GM18511 (cell line): ENCODE measurements at regions not wholly inside any gene's neighbourhood (a gene's known extent, or its start where the extent isn't known, plus 50 kb on each side); places are given as distances from the start of the nearest gene placed in this dataset.
"Not testable (repeated sequence)": the region's sequence is repeated elsewhere in the genome, so short reads cannot be mapped to it uniquely, and the experiment has no call there.

Experiments
- ATAC-seq: cut with Tn5 transposase; IDR thresholded peaks from one replicate; pipeline ENCODE4 v1.9.1; 2021; ENCODE audit warnings: mild to moderate bottlenecking, moderate library complexity; ENCODE audit not compliant: unreplicated experiment

DNA sequence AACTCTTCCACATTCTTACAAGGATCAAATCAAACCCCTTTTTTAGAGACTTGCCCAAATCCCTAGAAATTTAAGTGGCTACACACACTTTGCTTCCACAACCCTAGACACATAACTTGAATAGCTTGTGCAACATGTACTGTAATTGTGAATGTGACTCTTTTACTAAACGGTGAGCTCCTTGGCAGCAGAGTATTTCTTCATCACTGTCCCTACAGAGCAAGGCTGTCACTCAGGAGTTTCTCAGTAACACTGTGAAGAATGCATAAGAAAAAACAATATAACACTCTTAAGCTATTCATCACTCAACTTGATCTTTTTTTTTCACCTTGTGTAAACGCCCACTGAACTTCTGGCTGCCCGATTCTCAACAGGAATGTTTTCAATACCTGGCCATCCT is 53.8 kb upstream of the ADAMTS18 start:
- ATAC-seq, result no peak

DNA sequence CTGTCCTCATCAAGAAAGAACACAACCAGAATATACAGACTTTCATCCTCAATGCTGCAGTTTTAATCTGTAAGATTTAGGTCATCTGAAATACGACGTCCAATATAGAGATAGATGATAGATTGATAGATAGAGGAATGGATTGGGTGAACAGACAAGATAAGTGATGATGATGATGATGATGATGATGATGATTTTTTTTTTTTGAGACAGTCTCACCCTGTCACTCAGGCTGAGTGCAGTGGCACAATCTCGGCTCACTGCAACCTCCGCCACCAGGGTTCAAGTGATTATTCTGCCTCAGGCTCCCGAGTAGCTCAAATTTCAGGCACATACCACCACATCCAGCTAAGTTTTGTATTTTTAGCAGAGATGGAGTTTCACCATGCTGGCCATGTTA is 56.3 kb upstream of the ADAMTS18 start:
- no peak for ATAC-seq

DNA sequence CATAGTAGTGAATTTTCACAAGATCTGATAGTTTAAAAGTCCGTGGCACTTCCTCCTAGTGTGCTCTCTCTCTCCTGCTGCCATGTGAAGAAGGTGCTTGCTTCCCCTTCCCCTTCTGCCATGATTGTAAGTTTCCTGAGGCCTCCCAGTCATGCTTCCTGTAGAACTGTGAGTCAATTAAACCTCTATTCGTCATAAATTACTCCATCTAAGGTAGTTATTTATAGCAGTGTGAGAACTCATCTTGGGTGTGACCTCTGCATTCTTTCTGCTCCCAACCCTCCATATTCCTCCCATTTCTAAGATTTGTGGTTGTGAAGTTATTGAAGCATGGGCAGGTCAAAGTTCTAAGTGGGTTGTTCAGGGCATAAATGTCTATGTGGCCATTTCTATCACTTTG is 62.1 kb upstream of the ADAMTS18 start:
- ATAC-seq, result no peak

DNA sequence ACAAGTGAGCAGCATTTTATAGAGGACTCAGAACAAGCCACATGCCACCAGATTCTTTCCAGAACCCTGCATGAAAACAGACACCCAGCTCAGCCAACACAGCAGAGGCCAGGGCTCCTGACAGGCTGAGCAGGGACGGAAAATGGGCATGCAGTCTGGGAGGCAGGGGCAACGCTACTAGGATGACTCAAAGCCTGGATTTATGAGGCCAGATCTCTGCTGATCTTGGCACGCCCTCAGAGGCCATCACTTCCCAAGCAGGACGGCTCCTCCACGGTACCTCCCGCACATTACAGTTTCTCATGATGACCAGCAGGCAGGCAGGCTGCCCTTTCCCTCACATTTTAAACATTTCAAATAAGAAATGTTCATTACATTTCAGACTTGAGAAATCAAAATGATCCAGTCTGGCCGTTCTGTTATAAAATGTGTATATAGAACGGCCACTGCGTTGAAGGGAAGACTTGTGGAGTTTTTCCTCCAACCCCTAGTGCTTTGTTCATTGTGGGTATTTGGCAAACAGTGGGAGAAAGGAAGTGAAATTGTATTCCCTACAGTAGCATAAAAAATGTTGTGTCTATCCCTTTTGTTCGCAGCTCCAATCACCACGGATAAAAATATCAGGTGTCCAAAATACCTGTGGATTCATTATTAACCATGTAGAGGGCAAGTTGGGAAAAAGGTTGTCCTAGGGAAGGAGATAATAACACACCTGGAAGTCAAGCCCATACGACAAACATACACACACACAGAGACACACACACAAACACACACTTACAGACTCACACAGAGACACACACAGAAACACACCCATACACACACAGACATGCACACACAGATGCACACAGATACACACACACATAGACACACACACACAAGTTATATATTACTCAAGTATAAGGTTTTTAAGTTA is 64.8 kb upstream of the ADAMTS18 start:
- no peak for ATAC-seq

DNA sequence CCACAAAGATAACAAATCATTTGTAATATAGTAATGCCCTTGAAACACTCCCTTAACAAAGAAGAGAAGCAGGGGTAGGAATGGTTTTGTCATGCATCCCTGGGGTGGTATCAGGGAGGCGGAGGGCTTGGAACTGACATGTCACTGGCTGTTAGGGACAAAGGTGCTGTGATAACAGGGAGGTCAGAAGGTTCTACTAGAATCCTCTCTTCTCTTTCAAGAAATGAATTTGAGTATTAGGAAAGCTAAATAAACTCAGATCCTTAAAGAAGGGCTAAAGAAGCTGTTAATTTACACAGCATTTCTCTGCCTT is 65.4 kb upstream of the ADAMTS18 start:
- ATAC-seq, result no peak

DNA sequence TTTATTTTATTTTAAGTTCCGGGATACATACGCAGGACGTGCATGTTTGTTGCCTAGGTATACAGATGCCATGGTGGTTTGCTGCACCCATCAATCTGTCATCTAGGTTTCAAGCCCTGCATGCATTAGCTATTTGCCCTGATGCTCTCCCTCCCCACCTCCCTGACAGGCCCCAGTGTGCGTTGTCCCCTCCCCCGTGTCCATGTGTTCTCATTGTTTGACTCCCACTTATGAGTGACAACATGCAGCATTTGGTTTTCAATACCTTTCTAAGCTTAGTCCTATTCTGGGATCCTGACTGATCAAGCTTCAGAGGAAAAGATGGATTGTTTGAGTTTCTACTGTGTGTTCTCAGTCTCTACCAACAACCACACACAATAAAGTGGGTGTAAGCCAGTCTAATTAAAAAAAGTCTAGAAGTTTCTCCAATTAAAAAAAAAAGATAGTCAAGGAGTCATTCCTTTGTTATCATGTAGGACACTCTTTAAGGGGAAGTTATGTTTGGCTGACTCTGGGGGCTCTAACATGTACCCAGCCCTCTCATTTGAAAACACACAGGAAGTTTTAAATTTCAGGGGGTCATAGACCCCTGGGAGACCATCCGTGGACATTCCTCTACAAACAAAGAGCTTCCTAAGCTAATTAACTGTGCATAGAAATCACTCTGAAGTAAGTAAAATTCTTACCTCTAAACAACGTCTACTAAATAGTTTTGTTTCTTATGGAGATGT is 66.3 kb upstream of the ADAMTS18 start:
- ATAC-seq, result no peak

DNA sequence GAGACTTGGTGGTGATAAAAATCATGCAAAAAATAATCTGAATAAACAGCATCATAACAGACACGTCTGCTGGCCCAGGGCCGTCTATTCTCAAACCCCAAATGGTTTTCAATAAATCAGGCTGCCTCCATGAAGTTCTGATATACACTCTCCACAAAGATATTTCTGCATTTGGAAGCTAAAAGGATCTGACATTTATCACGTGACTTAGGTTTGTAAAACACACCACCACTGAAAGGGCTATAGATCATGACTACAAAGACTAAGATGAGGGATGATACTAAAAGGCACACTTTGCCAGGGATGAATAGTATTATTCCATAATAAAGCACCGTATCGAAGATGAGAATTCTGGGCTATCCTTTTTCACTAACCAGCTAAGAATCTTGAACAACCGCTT is 67.6 kb upstream of the ADAMTS18 start:
- no peak for ATAC-seq

DNA sequence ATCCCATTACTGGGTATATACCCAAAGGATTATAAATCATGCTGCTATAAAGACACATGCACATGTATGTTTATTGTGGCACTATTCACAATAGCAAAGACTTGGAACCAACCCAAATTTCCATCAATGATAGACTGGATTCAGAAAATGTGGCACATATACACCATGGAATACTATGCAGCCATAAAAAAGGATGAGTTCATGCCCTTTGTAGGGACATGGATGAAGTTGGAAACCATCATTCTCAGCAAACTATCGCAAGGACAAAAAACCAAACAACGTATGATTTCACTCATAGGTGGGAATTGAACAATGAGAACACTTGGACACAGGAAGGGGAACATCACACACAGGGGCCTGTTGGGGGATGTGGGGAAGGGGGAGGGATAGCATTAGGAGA is 71.7 kb upstream of the ADAMTS18 start:
- ATAC-seq, result not testable (repeated sequence)

DNA sequence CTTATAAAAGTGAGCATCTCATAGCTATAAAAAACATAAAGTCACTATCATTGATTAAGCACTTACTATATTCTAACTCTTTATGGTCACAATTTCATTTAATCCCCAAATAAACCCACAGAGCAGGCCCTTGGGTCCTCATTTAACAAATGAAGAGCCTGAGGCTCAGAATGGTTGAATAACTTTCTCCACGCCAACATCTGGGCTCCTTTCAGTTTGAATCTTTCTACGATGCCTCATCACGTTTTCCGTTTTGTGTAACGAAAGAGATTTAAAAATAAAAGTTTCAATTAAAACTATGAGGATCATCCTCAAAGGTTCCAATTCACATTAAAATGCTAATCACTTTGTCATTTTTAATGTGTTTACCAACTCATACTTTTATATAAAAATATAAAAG is 74.2 kb upstream of the ADAMTS18 start:
- ATAC-seq, result no peak

DNA sequence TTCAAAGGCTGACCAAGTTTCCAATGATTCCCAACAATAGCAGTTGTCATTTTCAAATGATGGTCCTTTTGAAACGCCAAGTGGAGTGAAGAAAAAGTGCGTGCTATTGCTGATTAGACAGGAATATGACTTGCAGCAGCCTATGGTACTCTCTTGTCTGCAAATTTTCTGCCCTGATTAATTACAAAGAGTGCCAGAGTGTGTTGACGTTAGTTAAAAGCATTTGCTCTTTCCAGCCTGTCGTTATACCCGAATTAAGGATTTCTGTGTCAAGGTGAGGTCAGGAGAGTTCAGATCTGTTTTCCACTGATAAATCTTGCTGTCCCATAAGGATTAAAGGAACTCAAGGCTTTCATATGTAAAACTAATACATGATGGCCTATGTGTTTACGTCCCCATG is 75.0 kb upstream of the ADAMTS18 start:
- ATAC-seq, result no peak

DNA sequence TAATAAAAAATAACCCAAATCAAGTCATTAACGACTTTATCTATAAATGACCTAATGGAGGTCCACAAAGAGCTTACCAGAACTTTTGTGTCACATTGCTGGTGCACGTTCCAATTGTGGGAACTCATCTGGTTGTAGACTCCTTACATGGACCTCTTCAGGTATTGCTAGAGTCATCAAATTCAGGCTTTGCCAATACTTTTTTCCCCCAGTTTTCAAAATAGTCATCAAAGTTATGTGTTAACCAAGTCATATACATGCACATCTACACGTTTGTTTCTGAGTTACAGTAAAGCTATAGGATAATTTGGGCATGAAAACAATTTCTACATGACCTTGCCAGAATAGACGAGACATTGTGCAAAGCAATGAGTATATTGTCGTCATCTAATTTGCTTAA is 76.2 kb upstream of the ADAMTS18 start:
- ATAC-seq, result no peak

DNA sequence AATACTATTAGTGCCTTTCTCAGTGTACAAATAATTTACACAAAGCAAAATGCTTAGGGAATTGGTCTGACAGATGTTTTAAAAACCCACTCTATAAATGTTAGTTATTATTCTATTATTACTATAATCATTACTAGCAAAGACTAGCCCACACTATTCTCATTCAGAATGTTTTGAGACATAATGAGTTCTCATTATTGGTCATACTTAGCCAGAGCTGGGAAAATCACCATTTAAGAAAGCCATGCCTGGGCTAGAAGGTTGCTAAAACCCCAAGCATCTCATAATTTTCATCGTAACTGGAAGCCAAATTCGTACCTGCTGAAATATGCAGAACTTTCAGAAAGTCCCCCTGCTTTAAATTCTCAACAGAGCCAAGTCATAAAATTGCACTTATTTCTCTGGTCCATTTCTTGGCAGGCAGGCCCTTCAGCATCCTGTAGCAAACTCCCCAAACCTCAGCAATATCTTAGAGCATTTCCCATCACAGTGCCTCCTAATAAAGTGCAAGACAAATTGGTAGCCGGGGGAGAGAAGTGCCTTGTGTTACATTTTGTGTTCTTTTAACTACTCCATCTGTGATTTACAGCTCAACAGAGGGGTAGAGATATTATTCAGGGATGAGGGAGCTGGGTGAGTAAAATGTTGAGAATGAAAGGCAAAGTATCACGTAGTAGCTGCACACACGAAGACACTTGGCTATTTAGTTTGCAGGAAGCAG is 79.8 kb upstream of the ADAMTS18 start:
- ATAC-seq, result no peak

DNA sequence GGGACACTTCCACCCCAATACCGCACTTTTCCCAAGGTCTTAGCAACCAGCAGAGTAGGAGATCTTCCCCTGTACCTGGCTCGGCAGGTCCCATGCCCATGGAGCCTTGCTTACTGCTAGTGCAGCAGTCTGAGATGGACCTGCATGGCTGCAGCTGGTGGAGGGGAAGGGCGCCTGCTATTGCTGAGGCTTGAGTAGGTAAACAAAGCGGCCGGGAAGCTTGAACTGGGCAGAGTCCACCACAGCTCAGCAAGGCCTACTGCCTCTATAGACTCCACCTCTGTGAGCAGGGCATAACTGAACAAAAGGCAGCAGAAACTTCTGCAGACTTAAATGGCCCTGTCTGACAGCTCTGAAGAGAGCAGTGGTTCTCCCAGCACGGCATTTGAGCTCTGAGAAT is 90.4 kb upstream of the ADAMTS18 start:
- ATAC-seq, result not testable (repeated sequence)

DNA sequence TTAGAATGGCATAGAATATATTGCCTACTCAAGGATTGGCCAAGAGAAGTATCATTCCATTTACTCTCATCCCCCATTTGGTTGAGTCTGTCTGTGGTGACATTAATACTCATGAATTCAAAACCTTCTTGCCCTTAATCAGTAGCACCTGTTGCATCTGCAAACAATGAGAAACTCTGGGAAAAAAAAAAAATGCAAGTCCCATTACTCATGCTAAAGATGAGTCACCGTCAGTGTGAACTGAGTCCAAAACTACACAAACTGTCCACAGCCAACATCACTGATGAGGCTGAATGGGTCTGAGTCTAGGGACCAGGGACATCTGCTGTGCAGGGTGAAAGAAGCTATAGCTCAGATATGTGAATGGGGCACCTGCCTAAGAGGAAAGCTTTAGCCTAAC is 96.9 kb upstream of the ADAMTS18 start:
- no peak for ATAC-seq

DNA sequence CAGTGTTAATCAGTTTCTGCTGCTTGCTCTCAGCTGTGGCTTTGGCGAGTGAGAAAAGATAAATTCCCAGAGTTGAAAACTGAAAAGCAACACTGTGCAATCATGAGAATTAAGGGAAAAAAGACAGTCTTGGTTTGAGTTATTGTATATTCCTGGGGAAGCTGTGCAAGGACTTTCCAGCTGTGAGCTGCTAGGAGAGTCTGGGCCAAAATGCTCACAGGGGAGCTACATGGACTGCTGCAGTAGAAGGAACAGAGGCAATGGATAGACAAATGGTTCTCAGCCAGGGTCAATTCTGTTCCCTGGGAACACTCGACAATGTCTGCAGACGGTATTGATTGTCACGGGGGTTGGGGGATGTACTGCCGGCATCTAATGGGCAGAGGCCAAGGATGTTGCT is 102.0 kb upstream of the ADAMTS18 start:
- ATAC-seq, result no peak

DNA sequence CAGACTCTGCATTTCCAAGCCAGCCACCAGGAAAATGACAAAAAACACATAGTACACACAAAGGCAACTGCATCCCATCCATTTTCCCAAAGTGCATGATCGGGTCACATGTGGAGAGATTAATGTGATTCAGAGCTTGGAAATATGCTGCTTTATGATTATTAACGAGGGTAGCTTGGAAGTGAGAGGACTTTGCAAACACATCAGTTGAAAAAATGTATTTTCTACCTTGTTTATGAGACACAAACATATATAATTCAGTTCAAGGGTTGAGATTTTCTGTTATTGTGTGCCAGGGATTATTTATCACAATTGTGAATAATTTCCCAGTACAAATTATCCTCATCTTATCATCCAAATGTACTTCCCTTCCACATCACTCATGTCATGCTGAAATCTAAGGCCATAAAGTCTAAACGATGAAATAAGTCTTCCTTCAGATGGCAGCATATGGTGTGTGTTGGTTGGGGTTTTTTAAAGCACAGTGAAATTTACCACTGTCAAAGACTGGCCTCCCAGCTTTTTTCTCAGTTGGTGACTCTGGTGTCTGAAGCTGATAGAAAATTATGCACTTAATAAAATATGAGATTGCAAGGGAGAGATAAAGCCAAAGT is 104.7 kb upstream of the ADAMTS18 start:
- no peak for ATAC-seq

DNA sequence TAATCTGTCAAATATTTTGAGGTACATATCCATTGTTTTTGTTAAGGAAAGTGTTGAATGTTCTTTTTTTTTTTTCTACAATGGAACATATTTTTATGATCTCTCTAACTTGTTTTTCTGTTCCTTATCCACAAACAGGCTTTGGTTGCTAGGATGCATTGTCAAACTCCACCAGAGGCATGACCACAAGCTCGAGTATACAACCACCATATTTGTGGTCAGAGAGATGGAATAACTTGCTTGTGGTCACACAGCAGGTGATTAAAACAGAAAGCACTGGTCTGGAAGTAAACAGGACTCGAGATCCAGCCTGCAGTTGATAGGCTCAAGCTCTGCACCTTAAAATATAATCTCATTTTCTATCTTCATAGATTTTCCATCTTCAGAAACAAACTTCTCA is 105.8 kb upstream of the ADAMTS18 start:
- ATAC-seq, result no peak

DNA sequence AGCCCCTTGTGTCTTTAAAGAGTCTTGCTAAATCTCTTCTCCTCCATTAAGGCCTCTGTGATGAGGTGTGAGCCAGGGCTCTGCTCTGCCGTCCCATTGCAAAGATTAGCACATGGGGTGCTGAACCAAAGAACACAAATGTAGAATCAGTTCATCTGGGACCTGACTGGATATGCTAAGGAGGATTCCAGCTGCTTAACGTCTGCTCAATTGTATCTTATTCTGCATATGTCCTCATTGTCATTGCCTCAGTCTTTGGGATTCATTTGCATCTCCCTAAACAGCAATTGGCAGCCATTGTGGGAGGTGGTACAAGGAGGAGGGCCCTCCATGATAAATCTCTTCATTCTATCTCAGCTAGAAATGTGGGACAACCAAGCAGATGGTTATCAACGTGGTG is 106.3 kb upstream of the ADAMTS18 start:
- ATAC-seq, result no peak

DNA sequence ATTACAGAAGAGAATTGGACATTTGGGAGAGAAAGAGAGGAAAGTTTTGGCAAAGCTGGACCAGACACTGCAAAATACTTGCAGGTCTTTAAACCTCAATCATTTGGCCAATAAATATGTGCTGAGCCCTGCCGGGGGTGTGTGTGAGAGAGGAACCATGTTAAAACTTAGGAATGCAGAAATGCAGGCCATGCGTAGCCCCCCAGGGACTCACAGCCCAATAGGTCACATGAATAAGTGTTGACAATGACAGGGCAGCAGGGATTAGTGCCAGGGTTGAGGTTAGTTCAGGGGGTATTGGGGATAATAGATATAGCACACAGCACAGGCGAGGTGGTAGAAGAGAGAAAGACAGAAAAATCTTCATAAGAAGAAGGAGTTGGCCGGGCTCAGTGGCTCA is 113.3 kb upstream of the ADAMTS18 start:
- ATAC-seq, result no peak

DNA sequence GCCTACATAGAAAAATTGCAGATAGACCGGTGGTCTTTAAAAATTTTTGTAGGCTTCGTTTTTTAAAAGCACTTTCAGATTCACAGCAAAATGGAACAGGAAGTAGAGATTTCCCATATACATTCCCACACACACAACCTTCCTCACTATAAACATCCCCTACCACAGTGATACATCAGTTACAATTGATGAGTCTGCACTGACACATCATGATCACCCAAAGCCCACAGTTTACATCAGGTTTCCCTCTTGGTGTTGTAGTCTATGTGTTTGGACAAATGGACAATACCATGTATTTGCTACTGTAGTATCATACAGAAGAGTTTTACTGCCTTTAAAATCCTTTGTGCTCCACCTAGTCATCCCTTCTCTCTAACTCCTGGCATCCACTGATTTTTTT is 113.9 kb upstream of the ADAMTS18 start:
- ATAC-seq, result no peak

DNA sequence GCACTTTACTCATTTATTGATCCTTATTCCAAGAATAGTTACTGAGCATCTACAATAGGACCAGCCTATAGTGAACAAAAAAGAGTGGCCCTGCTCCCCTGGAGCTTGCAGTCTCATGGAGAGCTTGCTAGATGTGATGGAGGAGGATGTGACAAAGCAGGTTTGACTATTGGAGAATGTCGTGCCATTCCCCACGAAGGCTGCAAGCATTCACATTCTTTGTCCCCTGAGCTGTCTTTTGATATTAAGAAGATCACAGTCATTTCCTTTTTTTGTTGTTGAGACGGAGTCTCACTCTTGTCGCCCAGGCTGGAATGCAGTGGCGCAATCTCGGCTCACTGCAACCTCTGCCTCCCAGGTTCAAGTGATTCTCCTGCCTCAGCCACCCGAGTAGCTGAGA is 115.0 kb upstream of the ADAMTS18 start:
- ATAC-seq, result no peak
